Left ventricle myocardium inferior (tissue), 1 donor: ENCODE measurements at regions not wholly inside any gene's neighbourhood (a gene's known extent, or its start where the extent isn't known, plus 50 kb on each side); places are given as distances from the start of the nearest gene placed in this dataset.

Experiments
- DNase-seq: peaks from one replicate; pipeline ENCODE4 v3.0.0-alpha.2; 2020
- H3K27ac ChIP-seq: fragments of 200-600 bp; replicated peaks from 2 replicates; pipeline ENCODE4 v1.8.0; 2021
- H3K27me3 ChIP-seq: fragments of 200-600 bp; 2 replicates; pipeline ENCODE4 v1.8.0; 2021; ENCODE audit warnings: low read depth
- H3K36me3 ChIP-seq: fragments of 200-600 bp; 2 replicates; pipeline ENCODE4 v1.8.0; 2021
- H3K4me1 ChIP-seq: fragments of 200-600 bp; 2 replicates; pipeline ENCODE4 v1.8.0; 2021
- H3K4me3 ChIP-seq: fragments of 200-600 bp; 2 replicates; pipeline ENCODE4 v1.8.0; 2021; ENCODE audit warnings: mild to moderate bottlenecking, moderate library complexity
- H3K9me3 ChIP-seq: fragments of 200-600 bp; replicated peaks from 2 replicates; pipeline ENCODE4 v1.8.0; 2021
- CTCF ChIP-seq: fragments of 200-600 bp; IDR thresholded peaks from 2 replicates; pipeline ENCODE4 v1.8.0; 2021; ENCODE audit warnings: antibody characterized with exemption, mild to moderate bottlenecking, borderline replicate concordance
- intact Hi-C: fragments of 100-400 bp; cut with micrococcal nuclease; formaldehyde crosslinking; loops from one replicate; pipeline ENCODE4 v1.11.0; 2022
- donor health status: DM: no; HTN: yes; CAD: no; lungs with severe emphysema.

- intact Hi-C loops = no loop called here
- no peak for TF ChIP-seq CTCF
- Histone ChIP-seq H3K9me3 (no peaks in the 10 kb centered on the region), H3K27ac (peak overlapping the region; percentile 77), H3K4me1 (peaks cover 24% of the 10 kb centered on the region), H3K36me3 (no peaks in the 10 kb centered on the region), H3K4me3 (peak overlapping the region; percentile 27), H3K27me3 (no peaks in the 10 kb centered on the region)
- DNase-seq = no peak
Measured at GRCh38 chr7:96388620-96389383, 66.9 kb upstream of the SLC25A13 start.

- H3K27ac ChIP-seq = peak overlapping the region; percentile 77
- H3K4me3 ChIP-seq = no peak overlapping the region
Measured at GRCh38 chr7:96388166-96388565, 66.3 kb upstream of the SLC25A13 start.

GRCh38 chr7:96380111-96380512 lies 58.2 kb upstream of the SLC25A13 start:
- TF ChIP-seq CTCF = no peak
- intact Hi-C loops = no loop called here
- Histone ChIP-seq H3K27me3 (no peaks in the 10 kb centered on the region), H3K4me3 (no peak overlapping the region), H3K27ac (peak overlapping the region; percentile 33), H3K36me3 (no peaks in the 10 kb centered on the region), H3K9me3 (no peaks in the 10 kb centered on the region), H3K4me1 (peaks cover 9% of the 10 kb centered on the region)
- DNase-seq = no peak

More at GRCh38 chr7:96388166-96388565, 66.3 kb upstream of the SLC25A13 start:
- no peaks in the 10 kb centered on the region for H3K27me3 ChIP-seq
- DNase-seq = no peak
- H3K36me3 ChIP-seq = no peaks in the 10 kb centered on the region
- peaks cover 24% of the 10 kb centered on the region for H3K4me1 ChIP-seq
- intact Hi-C loops = no loop called here
- no peaks in the 10 kb centered on the region for H3K9me3 ChIP-seq
- no peak for TF ChIP-seq CTCF

- Histone ChIP-seq H3K27me3 (no peaks in the 10 kb centered on the region), H3K36me3 (no peaks in the 10 kb centered on the region), H3K4me1 (peaks cover 9% of the 10 kb centered on the region), H3K27ac (no peak overlapping the region), H3K9me3 (no peaks in the 10 kb centered on the region), H3K4me3 (no peak overlapping the region)
- no peak for DNase-seq
- intact Hi-C loops = no loop called here
- no peak for TF ChIP-seq CTCF
Measured at GRCh38 chr7:96377399-96377798, 55.5 kb upstream of the SLC25A13 start.
